Esophagus squamous epithelium (tissue), 4 donors: ENCODE measurements at regions not wholly inside any gene's neighbourhood (a gene's known extent, or its start where the extent isn't known, plus 50 kb on each side); places are given as distances from the start of the nearest gene placed in this dataset.

Experiments
- POLR2A ChIP-seq, 4 donors: fragments of 450-650 bp; IDR thresholded peaks; one replicate each; pipeline ENCODE4 v1.6.1; 2017; ENCODE audit warnings: antibody characterized with exemption in 4 of 4, mild to moderate bottlenecking in 4 of 4, moderate library complexity in 3 of 4
- TF ChIP-seq, protein P1 (sequence below), 6 experiments: fragments of 450-650 bp in 4 of 6; fragments of 200-600 bp in 2 of 6; sonication (generic) in 2 of 6; IDR thresholded peaks; one replicate each; pipeline ENCODE4 v1.5.1; 2016 to 2019; ENCODE audit warnings: antibody characterized with exemption in 6 of 6, mild to moderate bottlenecking in 4 of 6, moderate library complexity in 4 of 6

DNA sequence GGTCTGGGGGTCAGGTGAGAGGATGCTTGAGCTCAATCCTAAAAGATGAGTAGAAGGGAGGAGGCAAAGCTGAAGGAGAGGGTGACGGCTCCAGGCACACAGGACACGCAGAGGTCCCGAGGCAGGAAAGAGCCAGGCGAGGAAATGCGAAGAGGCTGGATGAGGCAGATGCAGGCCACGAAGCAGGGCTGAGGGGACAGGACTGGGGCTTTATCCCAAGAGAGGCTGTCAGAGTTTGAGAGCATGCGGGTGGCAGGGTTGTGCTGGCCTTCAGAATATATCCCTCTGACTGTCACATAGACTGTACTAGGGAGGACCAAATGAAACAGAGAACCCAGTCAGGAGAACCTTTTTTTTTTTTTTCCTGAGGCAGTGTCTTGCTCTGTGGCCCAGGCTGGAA lies 100.2 kb downstream of the RMI2 start:
- no peak for TF ChIP-seq POLR2A (IDR thresholded peaks at IDR 0.05)
- TF ChIP-seq, protein P1, sequence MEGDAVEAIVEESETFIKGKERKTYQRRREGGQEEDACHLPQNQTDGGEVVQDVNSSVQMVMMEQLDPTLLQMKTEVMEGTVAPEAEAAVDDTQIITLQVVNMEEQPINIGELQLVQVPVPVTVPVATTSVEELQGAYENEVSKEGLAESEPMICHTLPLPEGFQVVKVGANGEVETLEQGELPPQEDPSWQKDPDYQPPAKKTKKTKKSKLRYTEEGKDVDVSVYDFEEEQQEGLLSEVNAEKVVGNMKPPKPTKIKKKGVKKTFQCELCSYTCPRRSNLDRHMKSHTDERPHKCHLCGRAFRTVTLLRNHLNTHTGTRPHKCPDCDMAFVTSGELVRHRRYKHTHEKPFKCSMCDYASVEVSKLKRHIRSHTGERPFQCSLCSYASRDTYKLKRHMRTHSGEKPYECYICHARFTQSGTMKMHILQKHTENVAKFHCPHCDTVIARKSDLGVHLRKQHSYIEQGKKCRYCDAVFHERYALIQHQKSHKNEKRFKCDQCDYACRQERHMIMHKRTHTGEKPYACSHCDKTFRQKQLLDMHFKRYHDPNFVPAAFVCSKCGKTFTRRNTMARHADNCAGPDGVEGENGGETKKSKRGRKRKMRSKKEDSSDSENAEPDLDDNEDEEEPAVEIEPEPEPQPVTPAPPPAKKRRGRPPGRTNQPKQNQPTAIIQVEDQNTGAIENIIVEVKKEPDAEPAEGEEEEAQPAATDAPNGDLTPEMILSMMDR (IDR thresholded peaks at IDR 0.05), result no peak
